SIG-M5 treated with dmso at 0.1 percent for 504 hours (cell line): ENCODE measurements at regions not wholly inside any gene's neighbourhood (a gene's known extent, or its start where the extent isn't known, plus 50 kb on each side); places are given as distances from the start of the nearest gene placed in this dataset.

Experiments used
- DNase-seq: peaks from one replicate; lab custom pipeline; 2025; ENCODE audit not compliant: unreplicated experiment; lab: John Stamatoyannopoulos, UW

GRCh38 chr17:56085576-56086267 is 67.6 kb upstream of the ANKFN1 start:
- DNase-seq: no peak

GRCh38 chr17:56087199-56087598 is 66.1 kb upstream of the ANKFN1 start:
- no peak for DNase-seq

- DNase-seq: no peak
These were observed 57.1 kb upstream of the ANKFN1 start for GRCh38 chr17:56096026-56096810.

GRCh38 chr17:56098746-56099145 is 54.5 kb upstream of the ANKFN1 start:
- no peak for DNase-seq

GRCh38 chr17:56099649-56100048 is 53.6 kb upstream of the ANKFN1 start:
- DNase-seq: no peak
